A549 (cell line): ENCODE measurements at regions not wholly inside any gene's neighbourhood (a gene's known extent, or its start where the extent isn't known, plus 50 kb on each side); places are given as distances from the start of the nearest gene placed in this dataset.
A peak's percentile ranks its signal among the peaks of the same experiment; 100 is the strongest.
"Not testable (repeated sequence)": the region's sequence is repeated elsewhere in the genome, so short reads cannot be mapped to it uniquely, and the experiment has no call there.

Experiments used
- ATAC-seq, 2 experiments: fragments of 200-7000 bp in 1 of 2; fragments of >200 bp in 1 of 2; cut with Nextera tagmentation in 1 of 2; cut with Tn5 transposase in 1 of 2; 3 replicates each; pipeline versions ENCODE4 v1.8.0 to v1.9.1; 2018 to 2020; ENCODE audit warnings: mild to moderate bottlenecking in 1 of 2, moderate library complexity in 1 of 2
- CTCF ChIA-PET: fragments of 300-600 bp; sonication (Branson Sonifier 250); formaldehyde crosslinking; extraction: SDS; loops from one replicate; lab custom pipeline; 2021; ENCODE audit warnings: antibody characterized with exemption, inconsistent platforms; lab: Yijun Ruan, JAX
- POLR2A ChIA-PET: fragments of 350-600 bp; formaldehyde crosslinking; extraction: SDS; loops from one replicate; lab custom pipeline; 2021; ENCODE audit warnings: antibody characterized with exemption, inconsistent platforms; lab: Yijun Ruan, JAX
- DNase-seq, 2 experiments: peaks; one replicate each; pipeline versions ENCODE4 v3.0.0 to v3.0.0-alpha.2; 2011 to 2016; ENCODE audit warnings: low read depth in 1 of 2, low spot score in 1 of 2
- FAIRE-seq: peaks from 2 replicates; lab custom pipeline; 2011; peaks lifted over from hg19 to GRCh38; lab: Jason Lieb, UNC
- H3K27ac ChIP-seq, 2 experiments: fragments of >200 bp; sonication (Bioruptor Twin); formaldehyde crosslinking; 3 replicates each; pipeline ENCODE4 v1.5.1; 2016 to 2017
- H3K4me1 ChIP-seq: fragments of >200 bp; sonication (Bioruptor Twin); formaldehyde crosslinking; 3 replicates; pipeline ENCODE4 v1.6.1; 2016
- H3K4me2 ChIP-seq: fragments of >200 bp; sonication (Bioruptor Twin); formaldehyde crosslinking; 3 replicates; pipeline ENCODE4 v1.6.1; 2016
- H3K4me3 ChIP-seq: fragments of >200 bp; sonication (Bioruptor Twin); formaldehyde crosslinking; 3 replicates; pipeline ENCODE4 v1.5.1; 2016
- H3K9me3 ChIP-seq: fragments of >200 bp; sonication (Bioruptor Twin); formaldehyde crosslinking; 3 replicates; pipeline ENCODE4 v1.6.1; 2016
- CBX8 ChIP-seq: fragments of 200-600 bp; sonication (generic); IDR thresholded peaks from 2 replicates; pipeline ENCODE4 v1.6.1; 2016
- CHD2 ChIP-seq: fragments of 150-350 bp; IDR thresholded peaks from 2 replicates; pipeline ENCODE4 v1.6.1; 2014; ENCODE audit warnings: low read length; ENCODE audit not compliant: partially characterized antibody
- EHF ChIP-seq: fragments of 250-450 bp; sonication (Bioruptor Pico); IDR thresholded peaks from 2 replicates; pipeline ENCODE4 v1.5.0; 2020; ENCODE audit warnings: mild to moderate bottlenecking
- ESRRA ChIP-seq: fragments of 150-350 bp; IDR thresholded peaks from 2 replicates; pipeline ENCODE4 v1.6.1; 2014; ENCODE audit warnings: mild to moderate bottlenecking, low read length, borderline replicate concordance
- GATA3 ChIP-seq: IDR thresholded peaks from 2 replicates; pipeline ENCODE4 v1.6.1; 2012; ENCODE audit warnings: borderline replicate concordance
- HOXA7 ChIP-seq: fragments of 250-450 bp; sonication (Bioruptor Pico); IDR thresholded peaks from 2 replicates; pipeline ENCODE4 v1.5.0; 2020; ENCODE audit warnings: mild to moderate bottlenecking, moderate library complexity
- HOXB13 ChIP-seq: fragments of 250-450 bp; sonication (Bioruptor Pico); IDR thresholded peaks from 2 replicates; pipeline ENCODE4 v1.5.0; 2020; ENCODE audit warnings: low read depth, mild to moderate bottlenecking, moderate library complexity
- HOXB5 ChIP-seq: fragments of 250-450 bp; sonication (Bioruptor Pico); IDR thresholded peaks from 2 replicates; pipeline ENCODE4 v1.5.0; 2020; ENCODE audit warnings: mild to moderate bottlenecking, moderate library complexity
- KDM5A ChIP-seq: fragments of 200-600 bp; sonication (generic); IDR thresholded peaks from 2 replicates; pipeline ENCODE4 v1.6.1; 2016; ENCODE audit warnings: antibody characterized with exemption, mild to moderate bottlenecking
- MYC ChIP-seq: IDR thresholded peaks from 2 replicates; pipeline ENCODE4 v1.6.1; 2012; ENCODE audit warnings: mild to moderate bottlenecking, inconsistent platforms, low read length, improper control_type of control experiment, borderline replicate concordance
- NPAS2 ChIP-seq: fragments of 250-450 bp; sonication (Bioruptor Pico); IDR thresholded peaks from 2 replicates; pipeline ENCODE4 v1.8.0; 2022; ENCODE audit warnings: mild to moderate bottlenecking, moderate library complexity, borderline replicate concordance
- RARB ChIP-seq: fragments of 250-450 bp; sonication (Bioruptor Pico); IDR thresholded peaks from 2 replicates; pipeline ENCODE4 v1.8.0; 2021; ENCODE audit warnings: mild to moderate bottlenecking, moderate library complexity
- RCOR1 ChIP-seq: fragments of 150-350 bp; IDR thresholded peaks from 2 replicates; pipeline ENCODE4 v1.6.1; 2014; ENCODE audit warnings: antibody characterized with exemption, low read length, low read depth
- WGBS: methylation state at CpG from one replicate; pipeline ENCODE4 v1.1.6; 2017; ENCODE audit errors: missing lambda C conversion rate; 5-methylcytosine and 5-hydroxymethylcytosine counted together
- TF ChIP-seq, protein P1 (sequence below): fragments of >200 bp; sonication (Bioruptor Twin); formaldehyde crosslinking; IDR thresholded peaks from 3 replicates; pipeline ENCODE4 v1.6.1; 2016
- TF ChIP-seq, protein P2 (sequence below): fragments of 250-450 bp; sonication (Bioruptor Pico); IDR thresholded peaks from 2 replicates; pipeline ENCODE4 v1.5.0; 2021; ENCODE audit warnings: mild to moderate bottlenecking, moderate library complexity, borderline replicate concordance
- TF ChIP-seq, protein P3 (sequence below): fragments of 200-600 bp; sonication (generic); IDR thresholded peaks from 2 replicates; pipeline ENCODE4 v1.6.1; 2016; ENCODE audit warnings: antibody characterized with exemption, mild to moderate bottlenecking, moderate library complexity
- TF ChIP-seq, protein P4 (sequence below): IDR thresholded peaks from 2 replicates; pipeline ENCODE4 v1.6.1; 2012

DNA sequence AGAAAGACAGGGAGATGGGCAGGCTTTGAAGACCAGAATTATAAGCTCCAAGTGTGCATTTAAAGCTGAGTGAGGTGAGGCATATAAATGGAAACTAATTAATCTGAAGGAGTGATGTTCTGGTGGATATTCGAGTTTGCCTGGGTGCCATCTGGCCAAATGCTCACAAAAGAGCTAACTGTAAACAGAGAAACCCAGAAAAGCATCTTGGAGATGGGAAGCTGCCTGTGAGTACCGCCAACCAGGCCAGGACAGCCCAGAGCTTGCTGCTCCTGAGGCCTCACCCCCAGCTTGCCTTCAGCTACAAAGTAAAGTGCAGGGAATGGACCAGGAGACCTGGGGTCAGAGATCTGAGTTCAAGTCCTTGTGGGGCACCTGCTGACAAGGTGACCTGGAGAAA is 446.1 kb upstream of the MYT1L start (continued):
- TF ChIP-seq, protein P1, sequence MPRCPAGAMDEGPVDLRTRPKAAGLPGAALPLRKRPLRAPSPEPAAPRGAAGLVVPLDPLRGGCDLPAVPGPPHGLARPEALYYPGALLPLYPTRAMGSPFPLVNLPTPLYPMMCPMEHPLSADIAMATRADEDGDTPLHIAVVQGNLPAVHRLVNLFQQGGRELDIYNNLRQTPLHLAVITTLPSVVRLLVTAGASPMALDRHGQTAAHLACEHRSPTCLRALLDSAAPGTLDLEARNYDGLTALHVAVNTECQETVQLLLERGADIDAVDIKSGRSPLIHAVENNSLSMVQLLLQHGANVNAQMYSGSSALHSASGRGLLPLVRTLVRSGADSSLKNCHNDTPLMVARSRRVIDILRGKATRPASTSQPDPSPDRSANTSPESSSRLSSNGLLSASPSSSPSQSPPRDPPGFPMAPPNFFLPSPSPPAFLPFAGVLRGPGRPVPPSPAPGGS, result no peak
- TF ChIP-seq HOXA7 (no peak), KDM5A (no peak), EHF (CRISPR knock-in tag) (no peak)
- TF ChIP-seq, all 56 proteins: peak for 0

DNA sequence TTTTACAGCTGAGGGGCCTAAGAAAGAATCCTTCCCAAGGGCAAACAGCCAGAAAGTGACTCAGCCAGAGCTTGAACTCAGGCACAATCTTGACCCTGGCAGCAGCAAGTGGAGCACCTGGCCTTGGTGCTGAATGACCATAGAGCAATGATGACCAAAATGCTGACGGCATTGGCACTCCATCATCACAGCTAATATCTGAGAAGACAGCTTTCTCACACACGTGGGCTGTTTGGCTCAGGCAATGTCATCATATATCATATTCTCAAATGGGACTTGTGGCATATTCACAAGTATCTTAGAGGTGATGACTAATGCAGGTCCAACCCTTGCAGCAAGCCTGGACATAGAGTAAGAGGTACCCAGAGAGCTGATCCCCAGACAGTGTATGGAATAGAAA is 443.9 kb upstream of the MYT1L start:
- no peak for FAIRE-seq
- TF ChIP-seq HOXB13 (CRISPR knock-in tag), result no peak
- no peak for TF ChIP-seq RARB (CRISPR knock-in tag)
- no peak for TF ChIP-seq MYC
- TF ChIP-seq HOXB5, result no peak
- TF ChIP-seq RCOR1, result no peak
- TF ChIP-seq, protein P2, sequence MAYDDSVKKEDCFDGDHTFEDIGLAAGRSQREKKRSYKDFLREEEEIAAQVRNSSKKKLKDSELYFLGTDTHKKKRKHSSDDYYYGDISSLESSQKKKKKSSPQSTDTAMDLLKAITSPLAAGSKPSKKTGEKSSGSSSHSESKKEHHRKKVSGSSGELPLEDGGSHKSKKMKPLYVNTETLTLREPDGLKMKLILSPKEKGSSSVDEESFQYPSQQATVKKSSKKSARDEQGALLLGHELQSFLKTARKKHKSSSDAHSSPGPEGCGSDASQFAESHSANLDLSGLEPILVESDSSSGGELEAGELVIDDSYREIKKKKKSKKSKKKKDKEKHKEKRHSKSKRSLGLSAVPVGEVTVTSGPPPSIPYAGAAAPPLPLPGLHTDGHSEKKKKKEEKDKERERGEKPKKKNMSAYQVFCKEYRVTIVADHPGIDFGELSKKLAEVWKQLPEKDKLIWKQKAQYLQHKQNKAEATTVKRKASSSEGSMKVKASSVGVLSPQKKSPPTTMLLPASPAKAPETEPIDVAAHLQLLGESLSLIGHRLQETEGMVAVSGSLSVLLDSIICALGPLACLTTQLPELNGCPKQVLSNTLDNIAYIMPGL, result no peak
- TF ChIP-seq CHD2, result no peak
- TF ChIP-seq, protein P3, sequence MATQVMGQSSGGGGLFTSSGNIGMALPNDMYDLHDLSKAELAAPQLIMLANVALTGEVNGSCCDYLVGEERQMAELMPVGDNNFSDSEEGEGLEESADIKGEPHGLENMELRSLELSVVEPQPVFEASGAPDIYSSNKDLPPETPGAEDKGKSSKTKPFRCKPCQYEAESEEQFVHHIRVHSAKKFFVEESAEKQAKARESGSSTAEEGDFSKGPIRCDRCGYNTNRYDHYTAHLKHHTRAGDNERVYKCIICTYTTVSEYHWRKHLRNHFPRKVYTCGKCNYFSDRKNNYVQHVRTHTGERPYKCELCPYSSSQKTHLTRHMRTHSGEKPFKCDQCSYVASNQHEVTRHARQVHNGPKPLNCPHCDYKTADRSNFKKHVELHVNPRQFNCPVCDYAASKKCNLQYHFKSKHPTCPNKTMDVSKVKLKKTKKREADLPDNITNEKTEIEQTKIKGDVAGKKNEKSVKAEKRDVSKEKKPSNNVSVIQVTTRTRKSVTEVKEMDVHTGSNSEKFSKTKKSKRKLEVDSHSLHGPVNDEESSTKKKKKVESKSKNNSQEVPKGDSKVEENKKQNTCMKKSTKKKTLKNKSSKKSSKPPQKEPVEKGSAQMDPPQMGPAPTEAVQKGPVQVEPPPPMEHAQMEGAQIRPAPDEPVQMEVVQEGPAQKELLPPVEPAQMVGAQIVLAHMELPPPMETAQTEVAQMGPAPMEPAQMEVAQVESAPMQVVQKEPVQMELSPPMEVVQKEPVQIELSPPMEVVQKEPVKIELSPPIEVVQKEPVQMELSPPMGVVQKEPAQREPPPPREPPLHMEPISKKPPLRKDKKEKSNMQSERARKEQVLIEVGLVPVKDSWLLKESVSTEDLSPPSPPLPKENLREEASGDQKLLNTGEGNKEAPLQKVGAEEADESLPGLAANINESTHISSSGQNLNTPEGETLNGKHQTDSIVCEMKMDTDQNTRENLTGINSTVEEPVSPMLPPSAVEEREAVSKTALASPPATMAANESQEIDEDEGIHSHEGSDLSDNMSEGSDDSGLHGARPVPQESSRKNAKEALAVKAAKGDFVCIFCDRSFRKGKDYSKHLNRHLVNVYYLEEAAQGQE, result peak; percentile 47; the same call in 1 of the 2 replicates
- TF ChIP-seq, protein P4, sequence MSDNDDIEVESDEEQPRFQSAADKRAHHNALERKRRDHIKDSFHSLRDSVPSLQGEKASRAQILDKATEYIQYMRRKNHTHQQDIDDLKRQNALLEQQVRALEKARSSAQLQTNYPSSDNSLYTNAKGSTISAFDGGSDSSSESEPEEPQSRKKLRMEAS, result no peak
- POLR2A ChIA-PET, result no interaction called here
- Histone ChIP-seq H3K4me3 (no peak overlapping the region), H3K4me1 (no peaks in the 10 kb centered on the region), H3K4me2 (no peak overlapping the region), H3K9me3 (0 out of 3 replicates have a peak, but pooled peaks cover 3% of the 10 kb centered on the region), H3K27ac (no peak overlapping the region)
- DNase-seq, result no peak
- ATAC-seq, result no peak
- 25% methylated on average over 2 of the region's 2 CpGs for WGBS
- CTCF ChIA-PET, result interaction anchor here (1.4 kb wide), 1 partner anchor 10 kb away, joined by 3 read pairs; no protein-coding TSS in a partner anchor

DNA sequence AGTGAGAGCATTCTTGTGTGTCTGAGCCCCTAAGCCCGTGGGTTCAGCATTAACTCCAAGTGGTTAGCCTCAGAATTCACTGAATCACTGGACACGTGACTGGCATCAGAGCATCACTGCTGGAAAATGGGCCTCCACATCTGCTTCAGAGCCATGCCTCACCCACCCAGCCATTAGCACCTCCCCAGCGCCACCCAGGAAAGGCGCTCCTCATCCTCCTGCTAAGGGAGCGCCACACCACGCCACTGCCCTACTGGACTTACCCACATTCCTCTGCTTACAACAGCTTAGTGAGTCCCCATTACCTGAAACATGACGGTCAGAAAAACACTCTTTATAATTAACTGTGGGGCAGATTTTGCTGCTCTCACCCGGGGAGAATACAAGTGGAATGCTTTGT is 442.6 kb upstream of the MYT1L start:
- POLR2A ChIA-PET, result no interaction called here
- DNase-seq, result no peak
- FAIRE-seq, result no peak

DNA sequence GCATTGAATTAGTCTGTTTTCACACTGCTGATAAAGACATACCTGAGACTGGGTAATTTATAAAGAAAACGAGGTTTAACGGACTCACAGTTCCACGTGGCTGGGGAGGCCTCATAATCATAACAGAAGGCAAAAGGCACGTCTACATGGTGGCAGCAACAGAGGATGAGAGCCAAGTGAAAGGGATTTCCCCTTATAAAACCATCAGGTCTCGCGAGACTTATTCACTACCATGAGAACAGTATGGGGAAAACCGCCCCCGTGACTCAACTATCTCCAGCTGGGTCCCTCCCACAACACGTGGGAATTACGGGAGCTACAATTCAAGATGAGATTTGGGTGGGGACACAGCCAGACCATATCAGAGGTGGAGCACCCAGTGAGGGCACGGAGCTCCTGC is 442.0 kb upstream of the MYT1L start:
- FAIRE-seq, POLR2A ChIA-PET, H3K4me3 ChIP-seq, DNase-seq, H3K27ac ChIP-seq, CTCF ChIA-PET, H3K4me2 ChIP-seq, H3K4me1 ChIP-seq, H3K9me3 ChIP-seq, ATAC-seq: not testable (repeated sequence)
- WGBS, result 23% methylated on average over 11 of the region's 11 CpGs

More for the DNA sequence above, 442.6 kb upstream of the MYT1L start:
- TF ChIP-seq NPAS2 (CRISPR knock-in tag), result no peak
- TF ChIP-seq ESRRA, result no peak
- TF ChIP-seq GATA3, result no peak
- TF ChIP-seq CBX8, result no peak
- no peak for TF ChIP-seq MYC
- no peak for ATAC-seq
- CTCF ChIA-PET, result interaction anchor here (1.4 kb wide), 1 partner anchor 12 kb away, joined by 3 read pairs; no protein-coding TSS in a partner anchor
- WGBS, result 5% methylated on average over 8 of the region's 8 CpGs
- H3K4me1 ChIP-seq, result no peaks in the 10 kb centered on the region
- H3K4me3 ChIP-seq, result no peak overlapping the region
- no peak overlapping the region for H3K27ac ChIP-seq
- H3K4me2 ChIP-seq, result no peak overlapping the region
- no peaks in the 10 kb centered on the region for H3K9me3 ChIP-seq
